A673 (cell line): ENCODE measurements at regions not wholly inside any gene's neighbourhood (a gene's known extent, or its start where the extent isn't known, plus 50 kb on each side); places are given as distances from the start of the nearest gene placed in this dataset.

Source experiments
- BruUV-seq: library from RNA; stranded (reverse); fragments of 400-500 nt; replicated peaks from 2 replicates; lab custom pipeline; 2021; lab: Mats Ljungman, UMichigan
- CTCF ChIA-PET: fragments of 300-600 bp; sonication (Branson Sonifier 250); formaldehyde crosslinking; loops from one replicate; lab custom pipeline; 2022; ENCODE audit warnings: antibody characterized with exemption; lab: Charles Lee
- POLR2A ChIA-PET: fragments of 300-600 bp; sonication (Branson Sonifier 250); formaldehyde crosslinking; loops from one replicate; lab custom pipeline; 2022; ENCODE audit warnings: antibody characterized with exemption; ENCODE audit not compliant: low non-redundant PET; lab: Charles Lee
- DNase-seq: peaks from one replicate; pipeline ENCODE4 v3.0.0-alpha.2; 2015; ENCODE audit warnings: low spot score
- H3K27ac ChIP-seq: fragments of 200-600 bp; sonication (generic); 2 replicates; pipeline ENCODE4 v1.5.1; 2016; ENCODE audit warnings: mixed run types, low read depth, mild to moderate bottlenecking, mixed read lengths, antibody characterized with exemption, low read length; ENCODE audit not compliant: poor library complexity, severe bottlenecking
- H3K27me3 ChIP-seq: fragments of 200-600 bp; sonication (generic); replicated peaks from 2 replicates; pipeline ENCODE4 v1.6.1; 2017; ENCODE audit warnings: mixed run types, low read depth, mild to moderate bottlenecking, mixed read lengths, antibody characterized with exemption, low read length; ENCODE audit not compliant: insufficient read depth, poor library complexity
- H3K36me3 ChIP-seq: fragments of 200-600 bp; sonication (generic); 2 replicates; pipeline ENCODE4 v1.6.1; 2016; ENCODE audit warnings: mixed run types, mild to moderate bottlenecking, mixed read lengths, antibody characterized with exemption, low read length; ENCODE audit not compliant: insufficient read depth, poor library complexity, severe bottlenecking
- H3K4me1 ChIP-seq: fragments of 200-600 bp; sonication (generic); 2 replicates; pipeline ENCODE4 v1.6.1; 2017; ENCODE audit warnings: mixed run types, mild to moderate bottlenecking, mixed read lengths, antibody characterized with exemption, low read length; ENCODE audit not compliant: insufficient read depth, poor library complexity, severe bottlenecking
- H3K4me3 ChIP-seq: fragments of 200-600 bp; sonication (generic); 2 replicates; pipeline ENCODE4 v1.5.1; 2016; ENCODE audit warnings: low read depth, mixed run types, mild to moderate bottlenecking, mixed read lengths, low read length; ENCODE audit not compliant: poor library complexity, severe bottlenecking
- H3K9me3 ChIP-seq: fragments of 200-600 bp; sonication (generic); 2 replicates; pipeline ENCODE4 v1.6.1; 2016; ENCODE audit warnings: mixed run types, low read depth, mild to moderate bottlenecking, mixed read lengths, antibody characterized with exemption, low read length; ENCODE audit not compliant: poor library complexity, severe bottlenecking
- CTCF ChIP-seq: fragments of 300-800, 200-600 bp; sonication (generic); conservative IDR thresholded peaks from 2 replicates; pipeline ENCODE4 v1.5.1; 2017; ENCODE audit warnings: low read depth, mild to moderate bottlenecking, antibody characterized with exemption, low read length, moderate library complexity, mixed read lengths
- EZH2 ChIP-seq: fragments of 200-600 bp; sonication (generic); IDR thresholded peaks from 2 replicates; pipeline ENCODE4 v1.6.1; 2017; ENCODE audit warnings: borderline replicate concordance, low read depth, mild to moderate bottlenecking, mixed read lengths, antibody characterized with exemption, low read length; ENCODE audit not compliant: poor library complexity, severe bottlenecking
- intact Hi-C: fragments of 100-400 bp; cut with micrococcal nuclease; formaldehyde crosslinking; loops from one replicate; pipeline ENCODE4 v1.10.0; 2022; ENCODE audit not compliant: unreplicated experiment

GRCh38 chr1:90277270-90277669, 282.4 kb downstream of the ZNF326 start:
- no TSS peak for BruUV-seq
- Histone ChIP-seq H3K36me3 (no peaks in the 10 kb centered on the region), H3K27me3 (no peaks in the 10 kb centered on the region), H3K9me3 (no peaks in the 10 kb centered on the region), H3K4me1 (peaks cover 31% of the 10 kb centered on the region), H3K4me3 (no peak overlapping the region), H3K27ac (no peak overlapping the region)
- TF ChIP-seq EZH2 (no peak), CTCF (no peak)
- ChIA-PET CTCF (no interaction called here), POLR2A (interaction anchor here (0.7 kb wide), 1 partner anchor 190 kb away, joined by 3 read pairs; no protein-coding TSS in a partner anchor)
- intact Hi-C loops = no loop called here
- no peak for DNase-seq

- POLR2A ChIA-PET = no interaction called here
- H3K27ac ChIP-seq = no peak overlapping the region
- no peak overlapping the region for H3K4me3 ChIP-seq
- CTCF ChIA-PET = no interaction called here
- intact Hi-C loops = no loop called here
- no peaks in the 10 kb centered on the region for H3K9me3 ChIP-seq
- TF ChIP-seq CTCF (no peak), EZH2 (no peak)
- H3K27me3 ChIP-seq = no peaks in the 10 kb centered on the region
- no peaks in the 10 kb centered on the region for H3K36me3 ChIP-seq
- H3K4me1 ChIP-seq = peaks cover 29% of the 10 kb centered on the region
- DNase-seq = peak; percentile 35
- BruUV-seq = no TSS peak
Observed at GRCh38 chr1:90274376-90274775, 279.5 kb downstream of the ZNF326 start.

GRCh38 chr1:90273241-90273774, 278.4 kb downstream of the ZNF326 start:
- intact Hi-C loops = no loop called here
- H3K9me3 ChIP-seq = no peaks in the 10 kb centered on the region
- no peak overlapping the region for H3K27ac ChIP-seq
- CTCF ChIA-PET = no interaction called here
- H3K4me1 ChIP-seq = peaks cover 25% of the 10 kb centered on the region
- no TSS peak for BruUV-seq
- no peaks in the 10 kb centered on the region for H3K36me3 ChIP-seq
- POLR2A ChIA-PET = no interaction called here
- no peak for TF ChIP-seq CTCF
- no peak for DNase-seq
- H3K4me3 ChIP-seq = no peak overlapping the region
- no peaks in the 10 kb centered on the region for H3K27me3 ChIP-seq
